ENCODE measurements at regions not wholly inside any gene's neighbourhood (a gene's known extent, or its start where the extent isn't known, plus 50 kb on each side); places are given as distances from the start of the nearest gene placed in this dataset.

- TF ChIP-seq CTCF (IDR thresholded peaks at IDR 0.05) = no peak
- peaks cover 6% of the 10 kb centered on the region for H3K4me1 Mint-ChIP-seq
- H3K4me3 Mint-ChIP-seq = no peak overlapping the region
- H3K36me3 Mint-ChIP-seq (ENCODE audit: low read depth) = no peaks in the 10 kb centered on the region
- no peak for DNase-seq
- H3K27me3 Mint-ChIP-seq (ENCODE audit: low read depth, poor library complexity) = peaks cover 9% of the 10 kb centered on the region
- no peak overlapping the region for H3K27ac Mint-ChIP-seq
- H3K9me3 Mint-ChIP-seq = peaks cover 22% of the 10 kb centered on the region
These were observed 464.8 kb upstream of the USP24 start for GRCh38 chr1:55679971-55680370.

- no peak for DNase-seq
- Mint-ChIP-seq H3K4me3 (no peak overlapping the region), H3K27ac (no peak overlapping the region), H3K9me3 (peaks cover 9% of the 10 kb centered on the region), H3K4me1 (peaks cover 47% of the 10 kb centered on the region), H3K36me3 (ENCODE audit: low read depth) (no peaks in the 10 kb centered on the region), H3K27me3 (ENCODE audit: low read depth, poor library complexity) (peaks cover 5% of the 10 kb centered on the region)
- no peak for TF ChIP-seq CTCF (IDR thresholded peaks at IDR 0.05)
These were observed 458.3 kb upstream of the USP24 start for GRCh38 chr1:55673416-55673815.

GRCh38 chr1:55670331-55671082 lies 455.3 kb upstream of the USP24 start:
- peak; percentile 8 for DNase-seq
- no peak overlapping the region for H3K27ac Mint-ChIP-seq

GRCh38 chr1:55669293-55669692 lies 454.1 kb upstream of the USP24 start:
- Mint-ChIP-seq H3K27ac (no peak overlapping the region), H3K36me3 (ENCODE audit: low read depth) (no peaks in the 10 kb centered on the region), H3K9me3 (no peaks in the 10 kb centered on the region), H3K4me3 (no peak overlapping the region), H3K27me3 (ENCODE audit: low read depth, poor library complexity) (peaks cover 5% of the 10 kb centered on the region), H3K4me1 (peaks cover 39% of the 10 kb centered on the region)
- no peak for DNase-seq
- no peak for TF ChIP-seq CTCF (IDR thresholded peaks at IDR 0.05)

More at GRCh38 chr1:55670331-55671082, 455.3 kb upstream of the USP24 start:
- no peak for TF ChIP-seq CTCF (IDR thresholded peaks at IDR 0.05)
- Mint-ChIP-seq H3K4me1 (peaks cover 47% of the 10 kb centered on the region), H3K9me3 (no peaks in the 10 kb centered on the region), H3K27me3 (ENCODE audit: low read depth, poor library complexity) (peaks cover 5% of the 10 kb centered on the region), H3K4me3 (no peak overlapping the region), H3K36me3 (ENCODE audit: low read depth) (no peaks in the 10 kb centered on the region)

GRCh38 chr1:55662875-55663274 lies 447.7 kb upstream of the USP24 start:
- H3K4me1 Mint-ChIP-seq = peaks cover 7% of the 10 kb centered on the region
- peaks cover 12% of the 10 kb centered on the region for H3K9me3 Mint-ChIP-seq
- H3K36me3 Mint-ChIP-seq (ENCODE audit: low read depth) = no peaks in the 10 kb centered on the region
- no peak overlapping the region for H3K4me3 Mint-ChIP-seq
- no peak overlapping the region for H3K27ac Mint-ChIP-seq
- DNase-seq = no peak
- TF ChIP-seq CTCF (IDR thresholded peaks at IDR 0.05) = no peak
- H3K27me3 Mint-ChIP-seq (ENCODE audit: low read depth, poor library complexity) = peaks cover 3% of the 10 kb centered on the region

GRCh38 chr1:55658917-55659316 lies 443.8 kb upstream of the USP24 start:
- H3K27ac Mint-ChIP-seq = no peak overlapping the region
- DNase-seq = no peak
- peaks cover 19% of the 10 kb centered on the region for H3K4me1 Mint-ChIP-seq
- H3K36me3 Mint-ChIP-seq (ENCODE audit: low read depth) = no peaks in the 10 kb centered on the region
- H3K4me3 Mint-ChIP-seq = no peak overlapping the region
- H3K9me3 Mint-ChIP-seq = peaks cover 12% of the 10 kb centered on the region
- H3K27me3 Mint-ChIP-seq (ENCODE audit: low read depth, poor library complexity) = peaks cover 6% of the 10 kb centered on the region
- no peak for TF ChIP-seq CTCF (IDR thresholded peaks at IDR 0.05)

Data from nephron progenitor cell (in vitro differentiated cells).